NCI-H1048 (cell line): ENCODE measurements at regions not wholly inside any gene's neighbourhood (a gene's known extent, or its start where the extent isn't known, plus 50 kb on each side); places are given as distances from the start of the nearest gene placed in this dataset.

Experiments
- DNase-seq: peaks from one replicate; lab custom pipeline; 2025; lab: John Stamatoyannopoulos, UW

DNA sequence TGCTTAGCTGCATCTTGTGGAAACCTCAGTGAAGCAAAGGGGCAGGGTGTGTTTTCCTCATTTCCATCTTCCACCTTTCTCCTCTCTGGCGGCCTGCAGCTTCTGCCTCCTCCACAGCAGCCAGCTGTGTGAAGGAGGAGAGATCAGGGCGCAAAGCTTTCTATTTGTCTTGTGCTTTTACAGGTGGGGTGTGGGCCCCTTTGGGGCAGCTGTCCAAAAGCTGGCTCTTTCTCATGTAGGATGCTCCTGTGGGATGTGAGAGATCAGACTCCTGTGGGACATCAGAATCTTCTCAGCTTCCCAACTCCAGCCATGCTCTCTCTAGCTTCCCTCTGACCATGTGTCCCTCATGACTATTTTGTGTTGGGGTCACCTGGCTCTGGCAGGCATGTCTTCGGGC, 227.1 kb downstream of the MID1 start:
- no peak for DNase-seq

DNA sequence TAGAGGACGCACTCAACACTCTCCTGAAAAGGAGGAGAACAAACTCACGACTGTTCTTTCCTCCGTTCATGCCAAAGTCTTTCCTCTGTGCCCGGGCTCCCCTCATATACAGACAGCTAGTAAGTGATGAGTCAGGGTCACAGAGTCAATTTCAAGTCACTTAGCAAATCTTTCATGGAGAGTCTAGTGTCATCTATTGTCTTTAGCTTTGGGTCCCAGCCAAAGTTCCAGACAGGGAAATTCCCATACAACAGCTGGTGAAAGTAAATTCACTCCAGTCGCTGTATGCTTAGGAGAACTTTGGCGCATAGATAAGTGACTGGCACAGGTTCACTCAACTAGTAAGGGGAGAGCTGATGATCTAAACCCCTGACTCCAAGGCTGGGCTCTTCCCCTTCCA, 226.5 kb downstream of the MID1 start:
- DNase-seq = no peak

DNA sequence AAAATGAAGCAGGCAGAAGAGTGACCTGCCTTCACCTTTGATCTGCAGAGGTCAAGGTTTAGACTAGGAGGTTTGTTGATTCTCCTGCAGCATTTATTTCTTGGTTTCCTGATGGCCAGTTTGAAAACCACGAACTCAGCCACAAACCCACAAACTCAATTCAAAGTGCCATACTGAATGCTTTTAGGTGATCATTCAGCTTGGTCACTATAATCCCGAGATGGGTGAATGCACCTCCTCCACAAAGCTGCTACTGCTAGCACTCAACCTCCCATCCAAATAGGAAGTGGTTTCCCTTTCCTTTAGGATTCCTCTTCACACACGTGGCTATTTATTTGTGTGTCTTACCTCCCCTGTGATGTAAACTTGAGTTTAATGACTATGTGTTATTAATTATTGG, 225.2 kb downstream of the MID1 start:
- DNase-seq = no peak
